ENCODE measurements at regions not wholly inside any gene's neighbourhood (a gene's known extent, or its start where the extent isn't known, plus 50 kb on each side); places are given as distances from the start of the nearest gene placed in this dataset.

DNA sequence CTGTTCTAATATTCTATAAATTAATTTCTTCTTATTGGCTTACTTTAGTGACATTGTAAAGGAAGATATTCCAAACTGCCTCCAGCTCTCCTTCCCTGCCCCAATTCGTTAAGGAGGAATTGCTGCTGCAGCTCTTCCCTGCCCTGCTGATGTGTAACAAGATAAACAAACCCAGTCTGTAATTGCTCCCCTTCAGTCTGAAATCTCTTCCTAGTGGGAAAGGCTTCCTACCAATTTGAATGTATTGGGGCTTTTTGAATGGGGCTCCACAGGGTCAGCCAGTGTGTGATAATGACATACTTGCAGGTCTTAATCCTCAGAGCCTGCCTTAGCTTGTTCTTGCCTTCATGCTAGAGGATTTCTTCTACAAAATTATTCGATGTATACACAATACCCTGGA lies 849.9 kb upstream of the GHITM start:
- no peak overlapping the region for H3K27ac ChIP-seq
- TF ChIP-seq CTCF (conservative IDR thresholded peaks at IDR 0.05): no peak
- no peak for TF ChIP-seq ZFX (IDR thresholded peaks at IDR 0.05)

- no peak for TF ChIP-seq ZFX (IDR thresholded peaks at IDR 0.05)
- TF ChIP-seq CTCF (conservative IDR thresholded peaks at IDR 0.05): no peak
- H3K27ac ChIP-seq: no peak overlapping the region
Measured at GRCh38 chr10:83289948-83290347, 849.4 kb upstream of the GHITM start.

DNA sequence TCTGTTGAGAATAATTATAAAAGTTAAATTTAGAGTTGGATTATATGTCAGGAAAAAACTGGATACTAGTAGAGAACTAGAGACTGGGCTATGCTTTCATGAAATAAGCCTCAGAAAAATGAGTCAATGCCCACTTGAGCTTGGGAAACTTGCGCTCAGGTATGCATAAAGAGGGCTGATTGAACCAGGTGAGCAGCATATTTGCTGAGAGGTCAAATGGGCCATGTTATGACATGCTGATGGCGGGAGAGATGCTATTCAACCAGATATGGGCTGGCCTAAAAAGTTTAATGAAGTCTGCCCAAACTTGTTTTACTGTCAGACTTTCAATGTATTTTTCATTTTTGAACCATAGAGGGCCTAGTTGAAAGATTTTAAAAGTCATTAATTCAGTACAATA lies 837.6 kb upstream of the GHITM start:
- no peak for TF ChIP-seq ZFX (IDR thresholded peaks at IDR 0.05)
- no peak for TF ChIP-seq CTCF (conservative IDR thresholded peaks at IDR 0.05)
- H3K27ac ChIP-seq: no peak overlapping the region

- H3K27ac ChIP-seq: no peak overlapping the region
- TF ChIP-seq CTCF (conservative IDR thresholded peaks at IDR 0.05) (no peak), ZFX (IDR thresholded peaks at IDR 0.05) (no peak)
Measured at GRCh38 chr10:83302623-83303022, 836.7 kb upstream of the GHITM start.

- TF ChIP-seq ZFX (IDR thresholded peaks at IDR 0.05): no peak
- TF ChIP-seq CTCF (conservative IDR thresholded peaks at IDR 0.05): peak; percentile 22
- H3K27ac ChIP-seq: no peak overlapping the region
Measured at GRCh38 chr10:83310688-83311087, 828.6 kb upstream of the GHITM start.

GRCh38 chr10:83312570-83312969 lies 826.7 kb upstream of the GHITM start:
- no peak for TF ChIP-seq CTCF (conservative IDR thresholded peaks at IDR 0.05)
- TF ChIP-seq ZFX (IDR thresholded peaks at IDR 0.05): no peak
- no peak overlapping the region for H3K27ac ChIP-seq

DNA sequence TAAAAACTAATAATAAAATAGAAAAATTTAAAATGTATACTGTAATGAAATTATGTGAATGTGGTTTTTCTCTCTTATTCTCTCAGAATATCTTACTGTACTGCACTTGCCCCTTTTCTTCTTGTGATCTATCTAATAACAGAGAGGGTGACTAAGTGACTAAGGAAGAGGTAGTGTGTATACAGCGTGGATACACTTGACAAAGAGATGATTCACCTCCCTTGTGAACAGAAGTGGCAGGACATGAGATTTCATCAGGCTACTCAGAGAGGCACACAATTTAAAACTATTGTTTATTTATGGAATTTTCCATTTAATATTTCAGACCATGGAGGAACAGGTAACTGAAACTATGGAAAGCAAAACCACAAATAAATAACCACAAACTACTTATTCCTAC lies 806.6 kb upstream of the GHITM start:
- no peak overlapping the region for H3K27ac ChIP-seq
- TF ChIP-seq CTCF (conservative IDR thresholded peaks at IDR 0.05): no peak
- TF ChIP-seq ZFX (IDR thresholded peaks at IDR 0.05): no peak

Measured in C4-2B (cell line).